Coronary artery (tissue), 2 donors: ENCODE measurements at regions not wholly inside any gene's neighbourhood (a gene's known extent, or its start where the extent isn't known, plus 50 kb on each side); places are given as distances from the start of the nearest gene placed in this dataset.
"Not testable (repeated sequence)": the region's sequence is repeated elsewhere in the genome, so short reads cannot be mapped to it uniquely, and the experiment has no call there.

Experiments
- DNase-seq: peaks from one replicate; pipeline ENCODE4 v3.0.0-alpha.2; 2017; ENCODE audit warnings: low spot score
- H3K27ac ChIP-seq, 2 donors: fragments of 200-600 bp; sonication (generic); one replicate each; pipeline ENCODE4 v1.5.1; 2016 to 2019
- H3K4me3 ChIP-seq: fragments of 200-600 bp; sonication (generic); 2 replicates; pipeline ENCODE4 v1.5.1; 2016; ENCODE audit warnings: mild to moderate bottlenecking, moderate library complexity
- TF ChIP-seq, protein P1 (sequence below): fragments of 200-600 bp; sonication (generic); IDR thresholded peaks from one replicate; pipeline ENCODE4 v1.5.1; 2019; ENCODE audit warnings: antibody characterized with exemption

DNA sequence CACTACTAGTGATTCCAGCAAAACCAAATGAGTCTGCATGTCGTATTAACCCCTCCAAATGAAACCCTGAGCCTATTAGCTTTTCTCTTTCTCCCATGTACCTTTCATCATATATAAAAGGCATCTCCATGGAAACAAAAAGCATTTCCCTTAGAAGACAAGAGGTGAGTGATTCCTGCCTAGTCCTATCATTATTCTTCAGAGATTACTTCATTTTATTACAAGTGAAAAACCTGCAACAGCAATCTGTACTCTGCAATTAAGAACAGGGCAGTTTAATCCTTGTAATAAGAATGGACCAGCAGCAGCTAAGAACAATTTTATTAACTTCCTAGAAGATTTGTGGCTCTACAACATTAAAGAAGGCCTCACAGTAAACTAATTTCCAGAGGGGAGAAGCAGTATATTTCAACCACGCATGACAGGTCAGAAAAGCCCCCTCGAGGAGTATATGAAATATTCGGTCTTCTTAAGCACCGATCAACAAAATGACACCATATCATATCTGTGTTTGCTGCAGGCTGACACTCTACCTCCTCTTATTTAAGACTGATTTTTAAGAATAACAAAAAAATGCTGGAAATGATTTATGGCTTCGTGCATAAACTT, 132.3 kb upstream of the TFPI start:
- no peak overlapping the region for H3K27ac ChIP-seq
- no peak for DNase-seq
- TF ChIP-seq, protein P1, sequence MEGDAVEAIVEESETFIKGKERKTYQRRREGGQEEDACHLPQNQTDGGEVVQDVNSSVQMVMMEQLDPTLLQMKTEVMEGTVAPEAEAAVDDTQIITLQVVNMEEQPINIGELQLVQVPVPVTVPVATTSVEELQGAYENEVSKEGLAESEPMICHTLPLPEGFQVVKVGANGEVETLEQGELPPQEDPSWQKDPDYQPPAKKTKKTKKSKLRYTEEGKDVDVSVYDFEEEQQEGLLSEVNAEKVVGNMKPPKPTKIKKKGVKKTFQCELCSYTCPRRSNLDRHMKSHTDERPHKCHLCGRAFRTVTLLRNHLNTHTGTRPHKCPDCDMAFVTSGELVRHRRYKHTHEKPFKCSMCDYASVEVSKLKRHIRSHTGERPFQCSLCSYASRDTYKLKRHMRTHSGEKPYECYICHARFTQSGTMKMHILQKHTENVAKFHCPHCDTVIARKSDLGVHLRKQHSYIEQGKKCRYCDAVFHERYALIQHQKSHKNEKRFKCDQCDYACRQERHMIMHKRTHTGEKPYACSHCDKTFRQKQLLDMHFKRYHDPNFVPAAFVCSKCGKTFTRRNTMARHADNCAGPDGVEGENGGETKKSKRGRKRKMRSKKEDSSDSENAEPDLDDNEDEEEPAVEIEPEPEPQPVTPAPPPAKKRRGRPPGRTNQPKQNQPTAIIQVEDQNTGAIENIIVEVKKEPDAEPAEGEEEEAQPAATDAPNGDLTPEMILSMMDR = no peak
- no peak overlapping the region for H3K4me3 ChIP-seq

DNA sequence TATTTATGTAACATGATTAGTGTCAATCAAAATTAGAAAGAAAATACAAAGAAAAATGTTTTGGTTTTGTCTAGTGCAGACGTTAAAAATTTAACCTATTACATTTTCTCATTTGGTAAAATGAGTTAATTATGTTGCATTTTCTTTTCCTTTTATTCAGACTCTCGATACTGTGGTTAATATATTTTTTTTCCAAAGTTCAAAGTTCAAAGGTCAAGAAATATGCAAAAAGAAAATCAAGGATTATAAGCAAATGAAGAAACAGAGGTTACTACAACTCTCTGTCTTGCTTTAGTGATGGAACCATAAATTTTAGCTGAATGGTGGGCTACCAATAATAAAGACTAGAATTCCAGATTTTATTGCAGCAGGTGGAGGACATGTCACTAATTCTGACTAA, 133.3 kb upstream of the TFPI start:
- Histone ChIP-seq H3K4me3 (no peak overlapping the region), H3K27ac (no peak overlapping the region)
- DNase-seq = no peak
- TF ChIP-seq, protein P1 = no peak

DNA sequence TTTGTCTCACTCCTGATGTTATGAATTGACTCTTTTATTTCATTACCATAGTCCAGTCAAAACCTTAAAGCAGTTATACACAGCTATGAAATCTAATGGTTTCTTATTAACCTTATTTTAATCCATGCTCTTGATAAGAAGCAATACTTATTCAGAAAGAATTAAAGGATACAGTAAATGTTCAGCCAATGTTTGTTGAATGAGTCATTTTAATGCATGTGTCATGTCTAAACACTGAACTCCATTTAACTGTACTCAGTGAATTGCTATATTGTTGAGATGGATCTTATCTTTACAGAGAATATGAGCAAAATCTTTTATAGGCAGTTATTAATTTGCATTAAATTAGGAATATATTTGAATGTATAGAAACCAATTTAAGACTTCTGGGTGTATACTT, 135.1 kb upstream of the TFPI start:
- no peak overlapping the region for H3K27ac ChIP-seq
- no peak for DNase-seq
- TF ChIP-seq, protein P1 = no peak

DNA sequence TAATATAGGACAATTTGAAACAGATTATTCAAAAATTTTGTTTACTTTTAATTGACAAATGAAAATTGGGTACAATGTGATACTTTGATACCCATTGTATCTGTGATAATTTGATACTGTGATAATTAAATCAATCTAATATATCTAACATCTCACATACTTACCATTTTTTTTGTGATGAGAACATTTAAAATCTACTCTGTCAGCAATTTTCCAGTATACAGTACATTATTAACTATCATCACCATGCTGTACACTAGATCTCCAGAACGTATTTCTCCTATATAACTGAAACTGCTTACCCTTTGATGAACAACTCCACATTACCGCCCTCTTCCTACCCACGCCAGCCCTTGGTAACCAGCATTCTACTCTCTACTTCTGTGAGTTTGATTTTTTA, 139.7 kb upstream of the TFPI start:
- Histone ChIP-seq H3K4me3 (no peak overlapping the region), H3K27ac (no peak overlapping the region)
- no peak for DNase-seq
- TF ChIP-seq, protein P1 = no peak

More for the DNA sequence above, 135.1 kb upstream of the TFPI start:
- H3K4me3 ChIP-seq = no peak overlapping the region

DNA sequence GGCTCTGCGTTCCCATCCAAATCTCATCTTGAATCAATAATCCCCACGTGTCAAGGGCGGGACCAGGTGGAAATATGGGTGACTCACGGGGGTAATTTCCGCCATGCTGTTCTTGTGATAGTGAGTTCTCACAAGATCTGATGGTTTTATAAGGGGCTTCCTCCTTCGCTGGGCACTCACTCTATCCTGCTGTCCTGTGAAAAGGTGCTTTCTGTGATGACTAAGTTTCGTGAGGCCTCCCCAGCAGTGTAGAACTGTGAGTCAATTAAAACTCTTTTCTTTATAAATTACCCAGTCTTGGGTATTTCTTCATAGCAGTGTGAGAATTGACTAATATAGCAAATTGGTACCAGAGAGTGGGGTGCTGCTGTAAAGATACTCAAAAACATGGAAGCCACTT, 142.4 kb upstream of the TFPI start:
- not testable (repeated sequence) for H3K27ac ChIP-seq, H3K4me3 ChIP-seq, DNase-seq

DNA sequence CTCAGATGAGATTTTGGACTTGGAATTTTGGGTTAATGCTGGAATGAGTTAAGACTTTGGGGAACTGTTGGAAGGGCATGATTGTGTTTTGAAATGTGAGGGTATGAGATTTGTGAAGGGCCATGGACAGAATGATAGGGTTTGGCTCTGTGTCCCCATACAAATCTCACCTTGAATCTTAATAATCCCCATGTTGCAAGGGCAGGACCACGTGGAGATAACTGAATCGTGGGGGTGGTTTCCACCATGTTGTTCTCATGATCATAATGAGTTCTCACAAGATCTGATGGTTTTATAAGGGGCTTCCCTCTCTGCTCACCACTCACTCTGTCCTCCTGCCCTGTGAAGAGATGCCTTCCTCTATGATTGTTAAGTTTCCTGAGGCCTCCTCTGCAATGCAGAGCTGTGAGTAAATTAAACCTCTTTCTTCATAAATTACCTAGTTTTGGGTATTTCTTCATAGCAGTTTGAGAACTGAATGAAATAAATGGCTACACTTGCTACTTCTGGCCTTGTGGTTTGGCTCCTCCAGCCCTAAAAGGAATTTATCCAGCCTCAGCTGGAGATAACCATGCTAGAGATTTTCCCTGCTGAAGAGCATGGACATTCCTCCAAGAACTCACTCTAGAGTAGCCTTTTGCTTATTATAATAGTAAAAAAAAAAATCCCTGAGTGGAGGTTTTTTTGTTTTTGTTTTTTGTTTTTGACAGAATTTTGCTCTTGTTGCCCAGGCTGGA, 144.3 kb upstream of the TFPI start:
- no peak for DNase-seq
- H3K4me3 ChIP-seq = no peak overlapping the region
- no peak overlapping the region for H3K27ac ChIP-seq
- TF ChIP-seq, protein P1 = no peak

DNA sequence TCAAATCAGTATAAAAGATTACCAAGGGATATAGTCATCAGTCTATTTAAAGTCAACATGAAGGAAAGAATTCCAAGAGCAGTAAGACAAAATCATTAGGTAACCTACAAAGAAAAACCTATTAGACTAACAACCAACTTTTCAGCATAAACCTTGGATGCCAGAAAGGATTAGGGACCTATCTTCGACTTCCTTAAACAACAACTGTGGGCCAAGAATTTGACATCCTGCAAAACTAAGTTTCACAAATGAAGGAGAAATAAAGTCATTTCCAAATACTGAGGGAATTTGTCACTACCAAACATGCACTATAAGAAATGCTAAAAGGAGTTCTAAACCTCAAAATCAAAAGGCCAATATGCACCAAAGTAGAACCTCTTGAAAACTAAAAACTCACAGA, 147.9 kb upstream of the TFPI start:
- Histone ChIP-seq H3K27ac (no peak overlapping the region), H3K4me3 (no peak overlapping the region)
- no peak for DNase-seq
- TF ChIP-seq, protein P1 = no peak
